CD14-positive monocyte (primary cell): ENCODE measurements at regions not wholly inside any gene's neighbourhood (a gene's known extent, or its start where the extent isn't known, plus 50 kb on each side); places are given as distances from the start of the nearest gene placed in this dataset.

Experiments used
- DNase-seq, 3 donors: peaks; one replicate each; pipeline ENCODE4 v3.0.0-alpha.2; 2011 to 2022
- H2AFZ ChIP-seq: 2 replicates; pipeline ENCODE4 v1.6.0; 2012; ENCODE audit warnings: mild to moderate bottlenecking, low read depth, low read length, inconsistent platforms; ENCODE audit not compliant: insufficient read depth, poor library complexity, severe bottlenecking
- H3K27ac ChIP-seq, 2 donors: 1 replicate in 1 of 2; 2 replicates in 1 of 2; pipeline ENCODE4 v1.5.1; 2012 to 2013; ENCODE audit warnings: low read length in 2 of 2, control low read depth in 1 of 2, inconsistent platforms in 1 of 2, low read depth in 1 of 2, mild to moderate bottlenecking in 1 of 2
- H3K27me3 ChIP-seq, 2 donors: one replicate each; pipeline versions ENCODE4 v1.6.0 to v1.6.1; 2011 to 2013; ENCODE audit warnings: low read length in 2 of 2; ENCODE audit not compliant: control insufficient read depth in 2 of 2, insufficient read depth in 2 of 2
- H3K36me3 ChIP-seq, 2 donors: replicated peaks in 1 of 2; 1 replicate in 1 of 2; 2 replicates in 1 of 2; pipeline versions ENCODE4 v1.5.1 to v1.6.1; 2012 to 2013; ENCODE audit warnings: low read length in 2 of 2, control low read depth in 1 of 2, inconsistent platforms in 1 of 2, mild to moderate bottlenecking in 1 of 2; ENCODE audit not compliant: insufficient read depth in 2 of 2, control insufficient read depth in 1 of 2
- H3K4me1 ChIP-seq, 2 donors: 1 replicate in 1 of 2; 2 replicates in 1 of 2; pipeline versions ENCODE4 v1.5.1 to v1.6.1; 2012 to 2013; ENCODE audit warnings: low read length in 2 of 2, control low read depth in 1 of 2, inconsistent platforms in 1 of 2, mild to moderate bottlenecking in 1 of 2, moderate library complexity in 1 of 2; ENCODE audit not compliant: insufficient read depth in 2 of 2, control insufficient read depth in 1 of 2
- H3K4me2 ChIP-seq: replicated peaks from 2 replicates; pipeline ENCODE3; 2012; ENCODE audit warnings: low read length, moderate library complexity, mild to moderate bottlenecking; ENCODE audit not compliant: poor library complexity, severe bottlenecking; ENCODE audit errors: extremely low read depth
- H3K4me3 ChIP-seq, 3 experiments: fragments of 200-600 bp in 1 of 3; sonication (generic) in 1 of 3; replicated peaks in 1 of 3; 1 replicate in 2 of 3; 2 replicates in 1 of 3; pipeline ENCODE4 v1.5.1; 2011 to 2013; ENCODE audit warnings: low read length in 3 of 3, mild to moderate bottlenecking in 3 of 3, control low read depth in 2 of 3, low read depth in 2 of 3, inconsistent platforms in 1 of 3, moderate library complexity in 1 of 3
- H3K79me2 ChIP-seq: 2 replicates; pipeline ENCODE4 v1.6.0; 2012; ENCODE audit warnings: mild to moderate bottlenecking, control low read depth, inconsistent platforms, low read length, moderate library complexity; ENCODE audit not compliant: insufficient read depth
- H3K9ac ChIP-seq: 2 replicates; pipeline ENCODE4 v1.6.0; 2017; ENCODE audit warnings: low read length, mild to moderate bottlenecking; ENCODE audit not compliant: insufficient read depth, poor library complexity, severe bottlenecking
- H3K9me3 ChIP-seq, 2 donors: replicated peaks in 1 of 2; 1 replicate in 1 of 2; 2 replicates in 1 of 2; pipeline versions ENCODE4 v1.5.1 to v1.6.1; 2012 to 2013; ENCODE audit warnings: low read length in 2 of 2, control low read depth in 1 of 2; ENCODE audit not compliant: control insufficient read depth in 1 of 2, insufficient read depth in 1 of 2
- H4K20me1 ChIP-seq: 2 replicates; pipeline ENCODE4 v1.6.0; 2012; ENCODE audit warnings: mild to moderate bottlenecking, low read length, control low read depth, moderate library complexity; ENCODE audit not compliant: insufficient read depth
- H3K27ac Mint-ChIP-seq, 7 donors: one replicate each; pipeline ENCODE4 v1.8.0; 2020; ENCODE audit warnings: mild to moderate bottlenecking in 7 of 7, mixed read lengths in 7 of 7, moderate library complexity in 6 of 7, inconsistent platforms in 2 of 7
- H3K27me3 Mint-ChIP-seq, 3 donors: one replicate each; pipeline ENCODE4 v1.8.0; 2021 to 2022; ENCODE audit warnings: low read depth in 3 of 3, mild to moderate bottlenecking in 3 of 3, mixed read lengths in 3 of 3, moderate library complexity in 3 of 3, inconsistent platforms in 1 of 3
- H3K36me3 Mint-ChIP-seq, 2 donors: one replicate each; pipeline ENCODE4 v1.8.0; 2020; ENCODE audit warnings: mixed read lengths in 2 of 2, inconsistent platforms in 1 of 2, mild to moderate bottlenecking in 1 of 2
- H3K4me1 Mint-ChIP-seq: one replicate; pipeline ENCODE4 v1.8.0; 2020; ENCODE audit warnings: mild to moderate bottlenecking, mixed read lengths
- H3K4me3 Mint-ChIP-seq, 2 donors: one replicate each; pipeline ENCODE4 v1.8.0; 2020; ENCODE audit warnings: mild to moderate bottlenecking in 2 of 2, mixed read lengths in 2 of 2, moderate library complexity in 1 of 2
- H3K9me3 Mint-ChIP-seq, 7 donors: one replicate each; pipeline ENCODE4 v1.8.0; 2020 to 2022; ENCODE audit warnings: mixed read lengths in 7 of 7, mild to moderate bottlenecking in 6 of 7, moderate library complexity in 6 of 7, inconsistent platforms in 2 of 7
- CTCF ChIP-seq: fragments of 200-600 bp; IDR thresholded peaks from one replicate; pipeline ENCODE4 v1.8.0; 2022; ENCODE audit warnings: antibody characterized with exemption, mild to moderate bottlenecking
- WGBS: methylation state at CpG from one replicate; pipeline ENCODE4 v1.1.5; 2013; ENCODE audit warnings: missing lambda C conversion rate; ENCODE audit not compliant: insufficient coverage; 5-methylcytosine and 5-hydroxymethylcytosine counted together
- intact Hi-C, 2 donors: fragments of 100-400 bp; cut with micrococcal nuclease; formaldehyde crosslinking; loops; one replicate each; pipeline versions ENCODE4 v1.15.0 to v1.15.1; 2023

GRCh38 chr11:128040603-128041002 lies 546.8 kb downstream of the ETS1 start:
- DNase-seq, result no peak
- H3K27me3 Mint-ChIP-seq, result peaks cover 0 to 1% (median 0%) of the 10 kb centered on the region in 3 donors
- Histone ChIP-seq H3K4me1 (peaks cover 37 to 38% of the 10 kb centered on the region in 2 donors), H3K9me3 (no peaks in the 10 kb centered on the region), H3K36me3 (no peaks in the 10 kb centered on the region), H4K20me1 (no peaks in the 10 kb centered on the region), H2AFZ (peak overlapping the region; percentile 29), H3K4me3 (peak overlapping the region in 1 of 3 experiments; percentile 17), H3K4me2 (peak overlapping the region; percentile 17), H3K27ac (peak overlapping the region; percentile 53 to 79), H3K79me2 (no peaks in the 10 kb centered on the region), H3K27me3 (no peaks in the 10 kb centered on the region), H3K9ac (peak overlapping the region; percentile 4)
- H3K9me3 Mint-ChIP-seq, result peaks cover 0 to 5% (median 0%) of the 10 kb centered on the region in 7 donors
- peak overlapping the region; percentile 66 to 95 (median 85) for H3K27ac Mint-ChIP-seq
- no peaks in the 10 kb centered on the region for H3K36me3 Mint-ChIP-seq
- H3K4me3 Mint-ChIP-seq, result peak overlapping the region; percentile 5 to 59
- peaks cover 58% of the 10 kb centered on the region for H3K4me1 Mint-ChIP-seq
- intact Hi-C loops, result no loop called here
- no CpG with 5 or more reads among the region's 3 CpGs for WGBS
- TF ChIP-seq CTCF, result no peak

- H3K27ac Mint-ChIP-seq, result peak overlapping the region; percentile 90 to 98 (median 95)
- H3K4me3 Mint-ChIP-seq, result peak overlapping the region; percentile 9 to 65
- peaks cover 0 to 1% (median 0%) of the 10 kb centered on the region in 3 donors for H3K27me3 Mint-ChIP-seq
- no peaks in the 10 kb centered on the region for H3K79me2 ChIP-seq
- peak overlapping the region in 1 of 3 experiments; percentile 59 for H3K4me3 ChIP-seq
- peak; percentile 80 to 83 (median 81) for DNase-seq
- H3K36me3 ChIP-seq, result no peaks in the 10 kb centered on the region
- H3K9me3 Mint-ChIP-seq, result peaks cover 0 to 4% (median 0%) of the 10 kb centered on the region in 7 donors
- H3K36me3 Mint-ChIP-seq, result no peaks in the 10 kb centered on the region
- no peak overlapping the region for H2AFZ ChIP-seq
- peaks cover 35 to 37% of the 10 kb centered on the region in 2 donors for H3K4me1 ChIP-seq
- H4K20me1 ChIP-seq, result no peaks in the 10 kb centered on the region
- intact Hi-C loops, result loop anchor here in 1 of 2 donors (10.0 kb wide), 1 partner anchor 795 kb away; no protein-coding TSS in a partner anchor
- peak; percentile 57 for TF ChIP-seq CTCF
- no peaks in the 10 kb centered on the region for H3K9me3 ChIP-seq
- peak overlapping the region; percentile 37 for H3K9ac ChIP-seq
- peaks cover 52% of the 10 kb centered on the region for H3K4me1 Mint-ChIP-seq
- peak overlapping the region; percentile 70 for H3K4me2 ChIP-seq
- H3K27ac ChIP-seq, result peak overlapping the region; percentile 18 to 79
- 0% methylated on average over 1 of the region's 8 CpGs for WGBS
- H3K27me3 ChIP-seq, result no peaks in the 10 kb centered on the region
These were observed 548.0 kb downstream of the ETS1 start for GRCh38 chr11:128039140-128040021.
